ENCODE measurements at regions not wholly inside any gene's neighbourhood (a gene's known extent, or its start where the extent isn't known, plus 50 kb on each side); places are given as distances from the start of the nearest gene placed in this dataset.

GRCh38 chr14:83842547-83842946 lies 1687.4 kb upstream of the FLRT2 start:
- H3K36me3 ChIP-seq, result no peaks in the 10 kb centered on the region
- intact Hi-C loops (cut with DNase I), result no loop called here
- WGBS, 3 donors, result 88 to 98% (median 93%) methylated on average over 3 of the region's 3 CpGs
- no peak overlapping the region for H3K4me3 ChIP-seq
- H3K4me1 ChIP-seq (ENCODE audit: insufficient read depth), result no peaks in the 10 kb centered on the region
- DNase-seq, result no peak
- TF ChIP-seq, protein P1, sequence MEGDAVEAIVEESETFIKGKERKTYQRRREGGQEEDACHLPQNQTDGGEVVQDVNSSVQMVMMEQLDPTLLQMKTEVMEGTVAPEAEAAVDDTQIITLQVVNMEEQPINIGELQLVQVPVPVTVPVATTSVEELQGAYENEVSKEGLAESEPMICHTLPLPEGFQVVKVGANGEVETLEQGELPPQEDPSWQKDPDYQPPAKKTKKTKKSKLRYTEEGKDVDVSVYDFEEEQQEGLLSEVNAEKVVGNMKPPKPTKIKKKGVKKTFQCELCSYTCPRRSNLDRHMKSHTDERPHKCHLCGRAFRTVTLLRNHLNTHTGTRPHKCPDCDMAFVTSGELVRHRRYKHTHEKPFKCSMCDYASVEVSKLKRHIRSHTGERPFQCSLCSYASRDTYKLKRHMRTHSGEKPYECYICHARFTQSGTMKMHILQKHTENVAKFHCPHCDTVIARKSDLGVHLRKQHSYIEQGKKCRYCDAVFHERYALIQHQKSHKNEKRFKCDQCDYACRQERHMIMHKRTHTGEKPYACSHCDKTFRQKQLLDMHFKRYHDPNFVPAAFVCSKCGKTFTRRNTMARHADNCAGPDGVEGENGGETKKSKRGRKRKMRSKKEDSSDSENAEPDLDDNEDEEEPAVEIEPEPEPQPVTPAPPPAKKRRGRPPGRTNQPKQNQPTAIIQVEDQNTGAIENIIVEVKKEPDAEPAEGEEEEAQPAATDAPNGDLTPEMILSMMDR (IDR thresholded peaks at IDR 0.05), result no peak
- no peak for TF ChIP-seq EP300 (IDR thresholded peaks at IDR 0.05)
- TF ChIP-seq POLR2A (IDR thresholded peaks at IDR 0.05), result no peak
- no peak overlapping the region for H3K27ac ChIP-seq
- H3K9me3 ChIP-seq, result no peaks in the 10 kb centered on the region
- H3K27me3 ChIP-seq, result no peaks in the 10 kb centered on the region

GRCh38 chr14:83847102-83847501 lies 1682.8 kb upstream of the FLRT2 start:
- Histone ChIP-seq H3K27ac (no peak overlapping the region), H3K36me3 (no peaks in the 10 kb centered on the region), H3K4me1 (ENCODE audit: insufficient read depth) (no peaks in the 10 kb centered on the region), H3K9me3 (no peaks in the 10 kb centered on the region), H3K4me3 (no peak overlapping the region), H3K27me3 (no peaks in the 10 kb centered on the region)
- intact Hi-C loops (cut with DNase I), result no loop called here
- WGBS, 3 donors, result 82 to 99% (median 87%) methylated on average over 1 of the region's 1 CpG
- DNase-seq, result no peak
- no peak for TF ChIP-seq EP300 (IDR thresholded peaks at IDR 0.05)
- no peak for TF ChIP-seq POLR2A (IDR thresholded peaks at IDR 0.05)

GRCh38 chr14:83850092-83850491 lies 1679.9 kb upstream of the FLRT2 start:
- intact Hi-C loops (cut with DNase I), result no loop called here
- WGBS, 3 donors, result 90 to 93% (median 93%) methylated on average over 5 of the region's 5 CpGs
- H3K4me1 ChIP-seq (ENCODE audit: insufficient read depth), result no peaks in the 10 kb centered on the region

GRCh38 chr14:83856334-83856733 lies 1673.6 kb upstream of the FLRT2 start:
- WGBS, 3 donors, result 70 to 83% (median 71%) methylated on average over 3 of the region's 3 CpGs
- H3K4me1 ChIP-seq (ENCODE audit: insufficient read depth), result no peaks in the 10 kb centered on the region
- no peaks in the 10 kb centered on the region for H3K36me3 ChIP-seq
- no peak for DNase-seq
- no peak overlapping the region for H3K4me3 ChIP-seq
- H3K27ac ChIP-seq, result no peak overlapping the region
- intact Hi-C loops (cut with DNase I), result no loop called here
- no peak for TF ChIP-seq EP300 (IDR thresholded peaks at IDR 0.05)
- TF ChIP-seq, protein P1 (IDR thresholded peaks at IDR 0.05), result no peak
- no peaks in the 10 kb centered on the region for H3K27me3 ChIP-seq
- no peaks in the 10 kb centered on the region for H3K9me3 ChIP-seq

More at GRCh38 chr14:83850092-83850491, 1679.9 kb upstream of the FLRT2 start:
- Histone ChIP-seq H3K9me3 (no peaks in the 10 kb centered on the region), H3K27ac (no peak overlapping the region), H3K36me3 (no peaks in the 10 kb centered on the region), H3K4me3 (no peak overlapping the region), H3K27me3 (no peaks in the 10 kb centered on the region)
- TF ChIP-seq POLR2A (IDR thresholded peaks at IDR 0.05), result no peak
- TF ChIP-seq, protein P1 (IDR thresholded peaks at IDR 0.05), result no peak
- no peak for TF ChIP-seq EP300 (IDR thresholded peaks at IDR 0.05)
- no peak for DNase-seq

DNA sequence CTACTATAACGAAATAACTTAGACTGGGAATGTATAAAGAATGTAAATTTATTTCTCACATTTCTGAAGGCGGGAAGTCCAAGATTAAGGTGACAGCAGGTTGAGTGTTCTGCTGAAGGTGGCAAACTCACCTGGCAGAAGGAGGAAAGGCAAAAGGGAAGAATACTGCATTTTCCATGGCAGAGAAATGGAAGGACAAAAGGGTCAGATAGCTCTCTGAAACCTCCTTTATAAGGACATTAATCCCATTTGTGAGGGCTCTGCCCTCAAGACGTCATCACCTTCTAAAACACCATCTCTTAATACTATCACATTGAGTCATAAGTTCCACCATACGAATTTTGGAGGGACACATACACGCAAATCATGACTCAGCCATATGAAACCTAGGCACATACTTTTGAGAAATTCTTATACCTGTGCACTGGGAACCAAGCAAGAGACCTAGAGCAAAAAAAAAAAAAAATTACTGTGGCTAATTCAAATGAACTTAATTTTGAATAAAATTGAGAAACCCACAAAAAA lies 1669.3 kb upstream of the FLRT2 start:
- 91 to 93% (median 92%) methylated on average over 5 of the region's 5 CpGs for WGBS, 3 donors
- no peak overlapping the region for H3K4me3 ChIP-seq
- no peaks in the 10 kb centered on the region for H3K27me3 ChIP-seq
- DNase-seq, result no peak
- peaks cover 2% of the 10 kb centered on the region for H3K4me1 ChIP-seq (ENCODE audit: insufficient read depth)
- no peaks in the 10 kb centered on the region for H3K9me3 ChIP-seq
- TF ChIP-seq POLR2A (IDR thresholded peaks at IDR 0.05), result no peak
- TF ChIP-seq, protein P1 (IDR thresholded peaks at IDR 0.05), result no peak
- TF ChIP-seq EP300 (IDR thresholded peaks at IDR 0.05), result no peak
- no peak overlapping the region for H3K27ac ChIP-seq
- intact Hi-C loops (cut with DNase I), result no loop called here
- no peaks in the 10 kb centered on the region for H3K36me3 ChIP-seq

Data from ovary (tissue), 7 donors.